ENCODE measurements at regions not wholly inside any gene's neighbourhood (a gene's known extent, or its start where the extent isn't known, plus 50 kb on each side); places are given as distances from the start of the nearest gene placed in this dataset.

DNA sequence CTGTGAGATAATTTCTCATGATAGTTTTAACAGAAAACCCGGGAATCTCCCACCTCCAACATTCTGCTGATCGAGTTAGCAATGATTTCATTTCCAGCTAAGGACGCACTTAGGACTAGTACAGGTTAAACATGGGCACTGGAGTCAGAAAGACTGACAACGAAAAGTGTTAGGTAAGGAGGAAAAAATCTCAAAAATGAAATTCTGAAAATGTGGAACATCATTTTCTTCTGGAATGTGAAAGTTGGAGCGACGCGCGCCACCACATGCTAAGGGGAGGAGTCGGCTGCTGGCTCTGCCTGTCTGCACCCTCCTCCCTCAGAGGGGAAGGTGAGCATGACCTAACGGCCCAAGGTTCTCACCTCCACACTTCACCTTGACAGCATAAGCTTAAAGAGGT, 221.6 kb upstream of the KCNG1 start:
- no peak overlapping the region for H3K27ac ChIP-seq
- H4K20me1 ChIP-seq (ENCODE audit: low read depth), result no peaks in the 10 kb centered on the region
- H2AFZ ChIP-seq (replicated peaks), result no peak overlapping the region
- Mint-ChIP-seq H3K9me3 (peaks cover 17% of the 10 kb centered on the region), H3K4me1 (no peaks in the 10 kb centered on the region), H3K27me3 (ENCODE audit: insufficient read depth, low read depth) (no peaks in the 10 kb centered on the region), H3K36me3 (no peaks in the 10 kb centered on the region), H3K4me3 (no peak overlapping the region), H3K27ac (no peak overlapping the region)
- TF ChIP-seq EZH2phosphoT487 (IDR thresholded peaks at IDR 0.05) (no peak), EZH2 (IDR thresholded peaks at IDR 0.05) (no peak)
- TF ChIP-seq, protein P1, sequence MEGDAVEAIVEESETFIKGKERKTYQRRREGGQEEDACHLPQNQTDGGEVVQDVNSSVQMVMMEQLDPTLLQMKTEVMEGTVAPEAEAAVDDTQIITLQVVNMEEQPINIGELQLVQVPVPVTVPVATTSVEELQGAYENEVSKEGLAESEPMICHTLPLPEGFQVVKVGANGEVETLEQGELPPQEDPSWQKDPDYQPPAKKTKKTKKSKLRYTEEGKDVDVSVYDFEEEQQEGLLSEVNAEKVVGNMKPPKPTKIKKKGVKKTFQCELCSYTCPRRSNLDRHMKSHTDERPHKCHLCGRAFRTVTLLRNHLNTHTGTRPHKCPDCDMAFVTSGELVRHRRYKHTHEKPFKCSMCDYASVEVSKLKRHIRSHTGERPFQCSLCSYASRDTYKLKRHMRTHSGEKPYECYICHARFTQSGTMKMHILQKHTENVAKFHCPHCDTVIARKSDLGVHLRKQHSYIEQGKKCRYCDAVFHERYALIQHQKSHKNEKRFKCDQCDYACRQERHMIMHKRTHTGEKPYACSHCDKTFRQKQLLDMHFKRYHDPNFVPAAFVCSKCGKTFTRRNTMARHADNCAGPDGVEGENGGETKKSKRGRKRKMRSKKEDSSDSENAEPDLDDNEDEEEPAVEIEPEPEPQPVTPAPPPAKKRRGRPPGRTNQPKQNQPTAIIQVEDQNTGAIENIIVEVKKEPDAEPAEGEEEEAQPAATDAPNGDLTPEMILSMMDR (IDR thresholded peaks at IDR 0.05), result no peak
- H3F3A ChIP-seq (ENCODE audit: low read depth), result no peaks in the 10 kb centered on the region
- peaks cover 5% of the 10 kb centered on the region for H3K9me3 ChIP-seq (ENCODE audit: low read depth)
- H3K4me2 ChIP-seq, result no peak overlapping the region
- H3K4me3 ChIP-seq, result no peak overlapping the region
- H3K4me1 ChIP-seq, result no peaks in the 10 kb centered on the region
- H3K79me2 ChIP-seq (ENCODE audit: low read depth), result no peaks in the 10 kb centered on the region
- DNase-seq (ENCODE audit: low spot score), result no peak
- no peaks in the 10 kb centered on the region for H3K36me3 ChIP-seq
- no peaks in the 10 kb centered on the region for H3K27me3 ChIP-seq
- no peak overlapping the region for H3K9ac ChIP-seq

DNA sequence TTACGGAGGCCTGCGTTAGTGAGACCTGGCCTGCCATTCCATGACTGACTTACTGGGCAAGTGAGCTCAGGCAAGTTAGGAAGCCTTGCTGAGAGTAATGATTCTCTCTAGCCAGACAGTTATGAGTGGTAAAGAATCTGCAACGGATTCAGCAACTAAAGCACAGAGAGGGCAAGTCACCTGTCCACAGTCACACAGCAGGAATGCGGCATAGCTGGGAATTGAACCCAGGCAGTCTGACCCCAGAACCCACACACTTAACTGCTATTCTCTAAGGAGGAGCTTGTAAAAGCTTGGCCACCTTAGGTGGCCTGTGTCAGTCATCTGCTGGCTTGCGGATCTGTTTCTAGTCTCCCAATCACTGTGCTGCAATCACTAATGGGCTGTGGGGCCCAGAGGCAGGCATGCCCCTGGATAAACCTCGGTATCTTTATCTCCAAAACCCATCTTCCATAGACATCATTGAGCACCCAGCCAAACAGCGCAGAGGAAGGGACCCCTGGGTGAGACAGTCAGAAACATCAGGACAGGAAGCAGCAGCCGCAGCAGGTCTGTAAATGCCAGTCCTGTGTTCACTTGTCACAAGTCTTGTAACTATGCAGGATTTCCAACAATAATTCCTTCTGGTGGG, 215.9 kb upstream of the KCNG1 start:
- Mint-ChIP-seq H3K27ac (no peak overlapping the region), H3K36me3 (no peaks in the 10 kb centered on the region), H3K4me3 (no peak overlapping the region), H3K9me3 (peaks cover 25% of the 10 kb centered on the region), H3K27me3 (ENCODE audit: insufficient read depth, low read depth) (peaks cover 3% of the 10 kb centered on the region), H3K4me1 (peaks cover 9% of the 10 kb centered on the region)
- H2AFZ ChIP-seq (replicated peaks), result no peak overlapping the region
- no peak overlapping the region for H3K9ac ChIP-seq
- H3K36me3 ChIP-seq, result no peaks in the 10 kb centered on the region
- no peaks in the 10 kb centered on the region for H3K79me2 ChIP-seq (ENCODE audit: low read depth)
- H3K4me2 ChIP-seq, result no peak overlapping the region
- peaks cover 6% of the 10 kb centered on the region for H3K4me1 ChIP-seq
- H3K9me3 ChIP-seq (ENCODE audit: low read depth), result peaks cover 5% of the 10 kb centered on the region
- DNase-seq (ENCODE audit: low spot score), result no peak
- no peaks in the 10 kb centered on the region for H3K27me3 ChIP-seq
- TF ChIP-seq, protein P1 (IDR thresholded peaks at IDR 0.05), result no peak
- no peak for TF ChIP-seq EZH2 (IDR thresholded peaks at IDR 0.05)
- TF ChIP-seq EZH2phosphoT487 (IDR thresholded peaks at IDR 0.05), result no peak
- H3K4me3 ChIP-seq, result no peak overlapping the region
- no peaks in the 10 kb centered on the region for H4K20me1 ChIP-seq (ENCODE audit: low read depth)
- H3F3A ChIP-seq (ENCODE audit: low read depth), result no peaks in the 10 kb centered on the region
- no peak overlapping the region for H3K27ac ChIP-seq

DNA sequence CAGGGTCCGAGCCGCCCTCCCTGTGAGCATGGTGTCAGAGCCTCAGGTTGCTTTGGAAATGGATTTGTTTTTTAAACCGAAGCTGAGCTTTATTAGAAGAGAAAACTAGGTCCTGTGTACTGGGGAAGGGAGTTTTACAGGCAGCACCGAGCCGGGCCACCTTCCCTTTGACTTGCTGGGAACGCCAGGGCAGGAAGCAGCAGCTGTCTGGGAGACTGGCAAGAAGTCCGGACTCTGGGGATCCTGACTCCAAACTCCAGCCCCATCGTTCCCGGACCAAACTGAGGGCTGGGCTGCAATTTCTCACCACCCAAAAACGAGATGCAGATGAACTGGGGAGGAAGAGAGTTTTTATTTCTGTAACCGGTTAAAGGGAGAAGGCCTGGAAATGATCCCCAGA, 214.9 kb upstream of the KCNG1 start:
- Histone ChIP-seq H3K4me2 (no peak overlapping the region), H3K9ac (no peak overlapping the region), H3K4me1 (peaks cover 6% of the 10 kb centered on the region), H3K79me2 (ENCODE audit: low read depth) (no peaks in the 10 kb centered on the region), H3K9me3 (ENCODE audit: low read depth) (peaks cover 5% of the 10 kb centered on the region), H3K4me3 (no peak overlapping the region), H3K27ac (no peak overlapping the region), H3K36me3 (no peaks in the 10 kb centered on the region), H4K20me1 (ENCODE audit: low read depth) (no peaks in the 10 kb centered on the region), H2AFZ (replicated peaks) (peak overlapping the region; percentile 48), H3K27me3 (no peaks in the 10 kb centered on the region), H3F3A (ENCODE audit: low read depth) (no peaks in the 10 kb centered on the region)
- peak overlapping the region; percentile 33 for H3K27ac Mint-ChIP-seq
- no peak for TF ChIP-seq EZH2 (IDR thresholded peaks at IDR 0.05)
- no peak for TF ChIP-seq EZH2phosphoT487 (IDR thresholded peaks at IDR 0.05)
- TF ChIP-seq, protein P1 (IDR thresholded peaks at IDR 0.05), result no peak
- H3K27me3 Mint-ChIP-seq (ENCODE audit: insufficient read depth, low read depth), result peaks cover 3% of the 10 kb centered on the region
- H3K9me3 Mint-ChIP-seq, result peaks cover 16% of the 10 kb centered on the region
- no peaks in the 10 kb centered on the region for H3K36me3 Mint-ChIP-seq
- H3K4me1 Mint-ChIP-seq, result peaks cover 9% of the 10 kb centered on the region
- no peak for DNase-seq (ENCODE audit: low spot score)
- H3K4me3 Mint-ChIP-seq, result no peak overlapping the region
